PC-3 (cell line): ENCODE measurements at regions not wholly inside any gene's neighbourhood (a gene's known extent, or its start where the extent isn't known, plus 50 kb on each side); places are given as distances from the start of the nearest gene placed in this dataset.

ENCODE experiments used
- ATAC-seq: fragments of 200-7000 bp; cut with Tn5 transposase; 2 replicates; pipeline ENCODE4 v1.9.1; 2020; ENCODE audit warnings: mild to moderate bottlenecking, moderate library complexity
- BruUV-seq: library from RNA; stranded (reverse); fragments of 400-500 nt; replicated peaks from 2 replicates; lab custom pipeline; 2021; lab: Mats Ljungman, UMichigan
- CTCF ChIA-PET: fragments of 300-600 bp; sonication (Branson Sonifier 250); formaldehyde crosslinking; loops from one replicate; lab custom pipeline; 2022; ENCODE audit warnings: antibody characterized with exemption; lab: Charles Lee
- POLR2A ChIA-PET: fragments of 300-600 bp; sonication (Branson Sonifier 250); formaldehyde crosslinking; loops from one replicate; lab custom pipeline; 2022; ENCODE audit warnings: antibody characterized with exemption; ENCODE audit not compliant: unreplicated experiment; lab: Charles Lee
- DNase-seq: peaks from one replicate; pipeline ENCODE4 v3.0.0-alpha.2; 2015
- H2AFZ ChIP-seq: fragments of 300-600 bp; sonication (generic); 2 replicates; pipeline ENCODE4 v1.6.0; 2016; ENCODE audit warnings: antibody characterized with exemption, low read length
- H3F3A ChIP-seq: fragments of 300-600 bp; sonication (generic); one replicate; pipeline ENCODE4 v1.6.0; 2017; ENCODE audit warnings: antibody characterized with exemption, low read length, control low read depth, mild to moderate bottlenecking; ENCODE audit not compliant: unreplicated experiment
- H3K27ac ChIP-seq: fragments of 300-600 bp; sonication (generic); 2 replicates; pipeline ENCODE4 v1.5.1; 2016; ENCODE audit warnings: mild to moderate bottlenecking, low read length
- H3K27me3 ChIP-seq: fragments of 300-600 bp; sonication (generic); 2 replicates; pipeline ENCODE4 v1.6.1; 2016; ENCODE audit warnings: low read length, mixed read lengths
- H3K36me3 ChIP-seq: fragments of 300-600 bp; sonication (generic); 2 replicates; pipeline ENCODE4 v1.6.1; 2016; ENCODE audit warnings: low read depth, mixed run types, low read length, mixed read lengths
- H3K4me1 ChIP-seq: fragments of 300-600 bp; sonication (generic); 2 replicates; pipeline ENCODE4 v1.5.1; 2016; ENCODE audit warnings: low read length; ENCODE audit not compliant: insufficient read depth
- H3K4me2 ChIP-seq: fragments of 300-600 bp; sonication (generic); 2 replicates; pipeline ENCODE4 v1.6.0; 2016; ENCODE audit warnings: low read length
- H3K4me3 ChIP-seq: fragments of 300-600 bp; sonication (generic); 2 replicates; pipeline ENCODE4 v1.5.1; 2016; ENCODE audit warnings: mild to moderate bottlenecking, low read length, mixed read lengths
- H3K79me2 ChIP-seq: fragments of 300-600 bp; sonication (generic); 2 replicates; pipeline ENCODE4 v1.6.1; 2017; ENCODE audit warnings: low read length, mixed read lengths
- H3K9ac ChIP-seq: fragments of 300-600 bp; sonication (generic); 2 replicates; pipeline ENCODE4 v1.6.0; 2016; ENCODE audit warnings: mild to moderate bottlenecking, low read length
- H3K9me2 ChIP-seq: fragments of 300-600 bp; sonication (generic); replicated peaks from 2 replicates; pipeline ENCODE4 v1.6.1; 2016; ENCODE audit warnings: mixed run types, low read length, mixed read lengths
- H3K9me3 ChIP-seq: fragments of 300-600 bp; sonication (generic); 2 replicates; pipeline ENCODE4 v1.6.1; 2016; ENCODE audit warnings: low read length, mixed read lengths
- H4K20me1 ChIP-seq: fragments of 300-600 bp; sonication (generic); 2 replicates; pipeline ENCODE4 v1.6.1; 2016; ENCODE audit warnings: low read length, mixed read lengths
- CTCF ChIP-seq: fragments of 300-600 bp; sonication (generic); conservative IDR thresholded peaks from 2 replicates; pipeline ENCODE4 v1.5.1; 2017; ENCODE audit warnings: antibody characterized with exemption, low read depth, mild to moderate bottlenecking, low read length
- EZH2 ChIP-seq: fragments of 300-600 bp; sonication (generic); IDR thresholded peaks from one replicate; pipeline ENCODE4 v1.6.1; 2017; ENCODE audit warnings: antibody characterized with exemption, mild to moderate bottlenecking, low read length; ENCODE audit not compliant: unreplicated experiment
- EZH2phosphoT487 ChIP-seq: fragments of 300-600 bp; sonication (generic); IDR thresholded peaks from 2 replicates; pipeline ENCODE4 v1.6.1; 2018; ENCODE audit warnings: mild to moderate bottlenecking, antibody characterized with exemption, low read length, borderline replicate concordance
- intact Hi-C: fragments of 100-400 bp; cut with micrococcal nuclease; formaldehyde crosslinking; loops from 2 replicates; pipeline ENCODE4 v1.9.0; 2023

- CTCF ChIA-PET: no interaction called here
Measured at GRCh38 chr7:41084381-41084780, 618.5 kb downstream of the INHBA start.

GRCh38 chr7:41069635-41070034 lies 633.3 kb downstream of the INHBA start:
- peaks cover 14% of the 10 kb centered on the region for H3K4me1 ChIP-seq
- no peaks in the 10 kb centered on the region for H3K27me3 ChIP-seq
- H3F3A ChIP-seq: no peaks in the 10 kb centered on the region
- H3K9me3 ChIP-seq: no peaks in the 10 kb centered on the region
- H3K4me3 ChIP-seq: no peak overlapping the region
- DNase-seq (no peak), ATAC-seq (no peak)
- H3K4me2 ChIP-seq: no peak overlapping the region
- no peak for TF ChIP-seq EZH2phosphoT487
- TF ChIP-seq CTCF: no peak
- TF ChIP-seq EZH2: no peak
- no TSS peak for BruUV-seq
- intact Hi-C loops: no loop called here
- H3K9ac ChIP-seq: no peak overlapping the region
- ChIA-PET CTCF (no interaction called here), POLR2A (no interaction called here)
- no peaks in the 10 kb centered on the region for H3K79me2 ChIP-seq
- H3K36me3 ChIP-seq: no peaks in the 10 kb centered on the region
- H3K27ac ChIP-seq: no peak overlapping the region
- no peaks in the 10 kb centered on the region for H3K9me2 ChIP-seq
- H2AFZ ChIP-seq: no peak overlapping the region
- H4K20me1 ChIP-seq: no peaks in the 10 kb centered on the region

More at GRCh38 chr7:41084381-41084780, 618.5 kb downstream of the INHBA start:
- no peak overlapping the region for H3K9ac ChIP-seq
- no peaks in the 10 kb centered on the region for H3F3A ChIP-seq
- no peak overlapping the region for H3K27ac ChIP-seq
- no peaks in the 10 kb centered on the region for H3K79me2 ChIP-seq
- H4K20me1 ChIP-seq: no peaks in the 10 kb centered on the region
- no TSS peak for BruUV-seq
- no peaks in the 10 kb centered on the region for H3K9me2 ChIP-seq
- POLR2A ChIA-PET: no interaction called here
- no peak overlapping the region for H2AFZ ChIP-seq
- ATAC-seq (no peak), DNase-seq (no peak)
- no peaks in the 10 kb centered on the region for H3K4me1 ChIP-seq
- H3K27me3 ChIP-seq: no peaks in the 10 kb centered on the region
- no peaks in the 10 kb centered on the region for H3K36me3 ChIP-seq
- intact Hi-C loops: no loop called here
- H3K9me3 ChIP-seq: no peaks in the 10 kb centered on the region
- no peak overlapping the region for H3K4me3 ChIP-seq
- H3K4me2 ChIP-seq: no peak overlapping the region
- no peak for TF ChIP-seq CTCF
- TF ChIP-seq EZH2phosphoT487: no peak
- TF ChIP-seq EZH2: no peak

- intact Hi-C loops: no loop called here
- H3K79me2 ChIP-seq: no peaks in the 10 kb centered on the region
- H3K36me3 ChIP-seq: no peaks in the 10 kb centered on the region
- H2AFZ ChIP-seq: no peak overlapping the region
- H3K9me2 ChIP-seq: no peaks in the 10 kb centered on the region
- H3K9ac ChIP-seq: no peak overlapping the region
- ChIA-PET CTCF (interaction anchor here (0.6 kb wide), 1 partner anchor 607 kb away, joined by 4 read pairs; no protein-coding TSS in a partner anchor), POLR2A (no interaction called here)
- BruUV-seq: no TSS peak
- no peak overlapping the region for H3K4me3 ChIP-seq
- H3F3A ChIP-seq: no peaks in the 10 kb centered on the region
- ATAC-seq (no peak), DNase-seq (no peak)
- H3K4me2 ChIP-seq: no peak overlapping the region
- H3K9me3 ChIP-seq: no peaks in the 10 kb centered on the region
- TF ChIP-seq EZH2phosphoT487 (no peak), CTCF (no peak), EZH2 (no peak)
- no peaks in the 10 kb centered on the region for H3K27me3 ChIP-seq
- H3K4me1 ChIP-seq: peaks cover 14% of the 10 kb centered on the region
- H4K20me1 ChIP-seq: no peaks in the 10 kb centered on the region
- H3K27ac ChIP-seq: no peak overlapping the region
Measured at GRCh38 chr7:41067576-41067975, 635.3 kb downstream of the INHBA start.
